GM19351 (cell line): ENCODE measurements at regions not wholly inside any gene's neighbourhood (a gene's known extent, or its start where the extent isn't known, plus 50 kb on each side); places are given as distances from the start of the nearest gene placed in this dataset.
"Not testable (repeated sequence)": the region's sequence is repeated elsewhere in the genome, so short reads cannot be mapped to it uniquely, and the experiment has no call there.

Experiments used
- ATAC-seq: cut with Tn5 transposase; IDR thresholded peaks from one replicate; pipeline ENCODE4 v1.9.1; 2021; ENCODE audit warnings: mild to moderate bottlenecking, moderate library complexity; ENCODE audit not compliant: unreplicated experiment

GRCh38 chr6:137313928-137314855, 95.0 kb upstream of the IFNGR1 start:
- ATAC-seq: no peak

GRCh38 chr6:137313211-137313610, 94.0 kb upstream of the IFNGR1 start:
- ATAC-seq: no peak

GRCh38 chr6:137311940-137312339, 92.8 kb upstream of the IFNGR1 start:
- no peak for ATAC-seq

- no peak for ATAC-seq
Measured at GRCh38 chr6:137309078-137309762, 90.0 kb upstream of the IFNGR1 start.

- ATAC-seq: no peak
Measured at GRCh38 chr6:137307163-137307854, 88.1 kb upstream of the IFNGR1 start.

GRCh38 chr6:137305691-137306090, 86.5 kb upstream of the IFNGR1 start:
- no peak for ATAC-seq

GRCh38 chr6:137304020-137304780, 85.0 kb upstream of the IFNGR1 start:
- no peak for ATAC-seq

- no peak for ATAC-seq
Measured at GRCh38 chr6:137303441-137303840, 84.3 kb upstream of the IFNGR1 start.

- ATAC-seq: no peak
Measured at GRCh38 chr6:137299681-137300080, 80.5 kb upstream of the IFNGR1 start.

GRCh38 chr6:137297887-137298286, 78.7 kb upstream of the IFNGR1 start:
- no peak for ATAC-seq

GRCh38 chr6:137292326-137292725, 73.1 kb upstream of the IFNGR1 start:
- ATAC-seq: not testable (repeated sequence)

GRCh38 chr6:137291441-137291840, 72.3 kb upstream of the IFNGR1 start:
- ATAC-seq: no peak

GRCh38 chr6:137290601-137291261, 71.5 kb upstream of the IFNGR1 start:
- ATAC-seq: no peak

GRCh38 chr6:137286916-137287315, 67.7 kb upstream of the IFNGR1 start:
- no peak for ATAC-seq

GRCh38 chr6:137286368-137286767, 67.2 kb upstream of the IFNGR1 start:
- no peak for ATAC-seq

GRCh38 chr6:137284811-137285110, 65.6 kb upstream of the IFNGR1 start:
- ATAC-seq: no peak

GRCh38 chr6:137283940-137284810, 65.0 kb upstream of the IFNGR1 start:
- peak; percentile 81 for ATAC-seq

GRCh38 chr6:137283080-137283479, 63.9 kb upstream of the IFNGR1 start:
- ATAC-seq: no peak

GRCh38 chr6:137282254-137282653, 63.1 kb upstream of the IFNGR1 start:
- ATAC-seq: peak; percentile 46
